ENCODE measurements at regions not wholly inside any gene's neighbourhood (a gene's known extent, or its start where the extent isn't known, plus 50 kb on each side); places are given as distances from the start of the nearest gene placed in this dataset.

DNA sequence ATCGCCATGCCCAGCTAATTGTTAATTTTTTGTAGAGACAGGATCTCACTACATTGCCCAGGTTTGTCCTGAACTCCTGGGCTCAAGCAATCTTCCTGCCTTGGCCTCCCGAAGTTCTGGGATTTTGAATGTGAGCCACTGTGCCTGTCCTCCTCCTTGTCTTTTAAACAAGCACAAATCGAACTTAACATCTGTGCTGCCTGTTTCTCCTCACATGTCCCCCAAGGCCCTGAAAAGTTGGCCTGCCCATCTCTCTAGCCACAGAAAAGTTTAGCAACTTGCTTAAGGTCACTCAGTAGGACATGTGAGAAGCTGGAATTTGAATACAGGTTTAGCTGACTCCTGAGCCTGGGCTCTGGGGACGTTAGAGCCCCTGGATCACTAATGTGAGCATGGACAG lies 115.7 kb upstream of the KCNG1 start:
- Mint-ChIP-seq H3K36me3 (ENCODE audit: low read depth) (no peaks in the 10 kb centered on the region), H3K27ac (no peak overlapping the region), H3K27me3 (ENCODE audit: insufficient read depth) (peaks cover 28% of the 10 kb centered on the region), H3K9me3 (no peaks in the 10 kb centered on the region), H3K4me3 (no peak overlapping the region), H3K4me1 (ENCODE audit: low read depth) (peaks cover 10% of the 10 kb centered on the region; the same call in 1 of the 2 replicates)
- no peak for DNase-seq
- TF ChIP-seq, protein P1, sequence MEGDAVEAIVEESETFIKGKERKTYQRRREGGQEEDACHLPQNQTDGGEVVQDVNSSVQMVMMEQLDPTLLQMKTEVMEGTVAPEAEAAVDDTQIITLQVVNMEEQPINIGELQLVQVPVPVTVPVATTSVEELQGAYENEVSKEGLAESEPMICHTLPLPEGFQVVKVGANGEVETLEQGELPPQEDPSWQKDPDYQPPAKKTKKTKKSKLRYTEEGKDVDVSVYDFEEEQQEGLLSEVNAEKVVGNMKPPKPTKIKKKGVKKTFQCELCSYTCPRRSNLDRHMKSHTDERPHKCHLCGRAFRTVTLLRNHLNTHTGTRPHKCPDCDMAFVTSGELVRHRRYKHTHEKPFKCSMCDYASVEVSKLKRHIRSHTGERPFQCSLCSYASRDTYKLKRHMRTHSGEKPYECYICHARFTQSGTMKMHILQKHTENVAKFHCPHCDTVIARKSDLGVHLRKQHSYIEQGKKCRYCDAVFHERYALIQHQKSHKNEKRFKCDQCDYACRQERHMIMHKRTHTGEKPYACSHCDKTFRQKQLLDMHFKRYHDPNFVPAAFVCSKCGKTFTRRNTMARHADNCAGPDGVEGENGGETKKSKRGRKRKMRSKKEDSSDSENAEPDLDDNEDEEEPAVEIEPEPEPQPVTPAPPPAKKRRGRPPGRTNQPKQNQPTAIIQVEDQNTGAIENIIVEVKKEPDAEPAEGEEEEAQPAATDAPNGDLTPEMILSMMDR (IDR thresholded peaks at IDR 0.05): no peak

DNA sequence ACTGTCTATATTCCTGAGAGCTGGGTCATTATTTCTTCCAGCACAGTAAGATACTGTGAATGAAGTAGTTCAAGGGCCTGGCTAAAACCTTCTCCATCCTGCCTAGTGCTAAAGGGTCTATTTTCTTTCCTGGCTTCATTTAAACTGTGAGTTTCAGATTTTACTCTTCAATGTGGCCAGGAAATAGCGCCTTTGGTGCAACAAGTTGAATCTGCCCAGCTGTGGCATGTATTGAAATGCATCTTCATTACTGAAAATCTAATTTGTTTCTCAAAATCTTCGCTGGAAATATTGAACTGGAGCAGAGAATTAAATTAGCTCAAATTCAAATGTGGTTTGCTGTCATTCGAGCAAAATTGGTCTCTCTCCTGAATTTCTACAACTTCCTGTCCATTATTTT lies 114.6 kb upstream of the KCNG1 start:
- Mint-ChIP-seq H3K4me1 (ENCODE audit: low read depth) (peaks cover 10% of the 10 kb centered on the region; the same call in 1 of the 2 replicates), H3K27ac (no peak overlapping the region), H3K36me3 (ENCODE audit: low read depth) (no peaks in the 10 kb centered on the region), H3K9me3 (no peaks in the 10 kb centered on the region), H3K4me3 (no peak overlapping the region), H3K27me3 (ENCODE audit: insufficient read depth) (peaks cover 20% of the 10 kb centered on the region)
- no peak for DNase-seq
- TF ChIP-seq, protein P1 (IDR thresholded peaks at IDR 0.05): no peak

DNA sequence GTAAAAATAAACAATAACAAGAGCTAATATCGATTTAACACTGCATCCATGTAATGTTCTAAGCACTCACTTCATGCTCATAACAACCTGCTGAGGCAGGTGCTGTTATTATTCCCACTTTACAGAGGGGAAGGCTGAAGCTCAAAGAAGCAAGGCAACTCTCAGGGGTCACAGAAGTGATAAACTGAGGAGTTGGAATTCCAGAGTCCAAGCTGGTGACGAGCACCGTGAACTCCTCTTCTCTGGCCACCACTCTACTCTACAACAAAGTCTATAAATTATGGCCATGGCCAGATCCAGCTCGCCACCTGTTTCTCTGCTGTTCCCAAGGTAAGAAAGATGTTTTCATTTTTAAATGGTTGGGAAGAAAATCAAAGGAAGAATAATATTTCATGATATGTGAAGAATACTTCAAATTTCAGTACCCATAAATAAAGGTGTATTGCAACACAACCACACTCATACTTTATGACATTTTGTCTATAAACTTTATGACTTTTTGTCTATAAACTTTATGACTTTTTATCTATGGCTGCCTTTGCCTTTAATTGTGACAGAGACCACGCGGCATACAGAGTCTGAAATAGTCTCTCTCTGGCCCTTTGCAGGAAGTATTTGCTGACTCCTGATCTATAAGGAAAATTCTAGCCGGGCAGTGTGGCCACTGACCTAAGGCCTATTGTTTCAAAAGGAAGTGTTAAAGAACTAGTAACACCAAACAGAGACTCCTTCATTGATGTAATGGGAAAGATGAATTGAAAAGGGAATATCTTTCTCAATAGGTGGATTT lies 113.2 kb upstream of the KCNG1 start:
- peaks cover 12% of the 10 kb centered on the region for H3K27me3 Mint-ChIP-seq (ENCODE audit: insufficient read depth)
- H3K9me3 Mint-ChIP-seq: no peaks in the 10 kb centered on the region
- TF ChIP-seq, protein P1 (IDR thresholded peaks at IDR 0.05): no peak
- no peak for DNase-seq
- H3K27ac Mint-ChIP-seq: no peak overlapping the region
- H3K4me1 Mint-ChIP-seq (ENCODE audit: low read depth): peaks cover 10% of the 10 kb centered on the region; the same call in 1 of the 2 replicates
- no peaks in the 10 kb centered on the region for H3K36me3 Mint-ChIP-seq (ENCODE audit: low read depth)
- H3K4me3 Mint-ChIP-seq: peak overlapping the region; percentile 74; the same call in 1 of the 2 replicates

DNA sequence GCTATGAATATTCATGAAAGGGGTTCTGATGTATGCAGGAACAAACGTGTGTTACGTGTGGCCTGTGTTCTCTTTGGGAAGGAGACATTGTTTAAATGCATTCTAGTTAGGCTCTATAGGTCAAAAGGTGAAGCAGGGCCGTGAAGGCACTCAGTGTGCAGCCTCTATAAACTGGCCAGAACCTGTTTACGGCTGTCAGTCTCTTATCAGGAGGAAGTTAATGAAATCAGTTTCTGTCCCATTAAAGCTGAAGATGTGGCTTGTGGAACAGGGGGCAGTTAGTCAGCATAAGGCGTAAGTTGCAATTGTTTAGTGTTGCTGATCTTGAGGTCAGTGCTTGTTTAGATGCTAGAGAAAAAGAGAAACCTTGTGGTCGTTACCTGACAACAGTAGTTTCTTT lies 111.5 kb upstream of the KCNG1 start:
- TF ChIP-seq, protein P1 (IDR thresholded peaks at IDR 0.05): no peak
- Mint-ChIP-seq H3K4me1 (ENCODE audit: low read depth) (peaks cover 10% of the 10 kb centered on the region; the same call in 1 of the 2 replicates), H3K9me3 (no peaks in the 10 kb centered on the region), H3K36me3 (ENCODE audit: low read depth) (no peaks in the 10 kb centered on the region), H3K4me3 (no peak overlapping the region), H3K27ac (no peak overlapping the region), H3K27me3 (ENCODE audit: insufficient read depth) (peaks cover 8% of the 10 kb centered on the region)
- no peak for DNase-seq

DNA sequence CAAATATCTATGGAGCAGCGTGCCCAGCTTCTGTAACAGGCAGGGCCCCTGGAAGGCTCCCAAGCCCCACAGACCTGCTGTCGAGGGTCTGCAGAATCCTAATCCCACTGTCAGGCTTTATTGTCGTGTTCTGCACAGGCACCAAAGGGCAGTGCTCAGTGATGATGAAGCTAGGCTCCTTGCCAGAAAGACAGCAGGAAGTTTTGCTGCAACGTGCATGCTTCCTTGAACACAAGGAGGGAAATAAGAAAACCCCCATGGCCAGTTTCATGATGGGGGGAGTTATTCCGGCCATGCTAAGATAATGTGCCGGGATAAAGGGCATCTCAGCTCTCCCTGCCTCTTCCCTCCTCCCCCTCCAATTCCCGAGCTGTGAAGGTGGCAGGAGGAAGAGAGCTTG lies 109.4 kb upstream of the KCNG1 start:
- Mint-ChIP-seq H3K4me3 (no peak overlapping the region), H3K27me3 (ENCODE audit: insufficient read depth) (peaks cover 9% of the 10 kb centered on the region), H3K36me3 (ENCODE audit: low read depth) (no peaks in the 10 kb centered on the region), H3K27ac (no peak overlapping the region), H3K9me3 (no peaks in the 10 kb centered on the region), H3K4me1 (ENCODE audit: low read depth) (peaks cover 28% of the 10 kb centered on the region)
- TF ChIP-seq, protein P1 (IDR thresholded peaks at IDR 0.05): no peak
- no peak for DNase-seq
